ENCODE measurements at regions not wholly inside any gene's neighbourhood (a gene's known extent, or its start where the extent isn't known, plus 50 kb on each side); places are given as distances from the start of the nearest gene placed in this dataset.

GRCh38 chr17:79508291-79508716 is 102.5 kb downstream of the RBFOX3 start:
- intact Hi-C loops (cut with micrococcal nuclease): no loop called here
- no peak for DNase-seq
- no peak for ATAC-seq

- ATAC-seq: no peak
- intact Hi-C loops (cut with micrococcal nuclease): no loop called here
- no peak for DNase-seq
These were observed 103.9 kb downstream of the RBFOX3 start for GRCh38 chr17:79506955-79507354.

- DNase-seq (no peak), ATAC-seq (no peak)
- intact Hi-C loops (cut with micrococcal nuclease): no loop called here
These were observed 104.5 kb downstream of the RBFOX3 start for GRCh38 chr17:79506150-79506870.

GRCh38 chr17:79505199-79505598 is 105.7 kb downstream of the RBFOX3 start:
- intact Hi-C loops (cut with micrococcal nuclease): no loop called here
- DNase-seq (no peak), ATAC-seq (no peak)

GRCh38 chr17:79504181-79504605 is 106.7 kb downstream of the RBFOX3 start:
- intact Hi-C loops (cut with micrococcal nuclease): no loop called here
- ATAC-seq (no peak), DNase-seq (no peak)

GRCh38 chr17:79503126-79503839 is 107.6 kb downstream of the RBFOX3 start:
- DNase-seq: no peak
- no peak for ATAC-seq
- intact Hi-C loops (cut with micrococcal nuclease): no loop called here

- ATAC-seq (no peak), DNase-seq (no peak)
- intact Hi-C loops (cut with micrococcal nuclease): no loop called here
These were observed 108.9 kb downstream of the RBFOX3 start for GRCh38 chr17:79501910-79502309.

- ATAC-seq (no peak), DNase-seq (no peak)
- intact Hi-C loops (cut with micrococcal nuclease): no loop called here
These were observed 109.9 kb downstream of the RBFOX3 start for GRCh38 chr17:79500745-79501618.

GRCh38 chr17:79498854-79499253 is 112.0 kb downstream of the RBFOX3 start:
- intact Hi-C loops (cut with micrococcal nuclease): no loop called here
- DNase-seq (no peak), ATAC-seq (no peak)

- ATAC-seq (no peak), DNase-seq (no peak)
- intact Hi-C loops (cut with micrococcal nuclease): no loop called here
These were observed 113.0 kb downstream of the RBFOX3 start for GRCh38 chr17:79497777-79498348.

- DNase-seq (no peak), ATAC-seq (no peak)
- intact Hi-C loops (cut with micrococcal nuclease): no loop called here
These were observed 114.3 kb downstream of the RBFOX3 start for GRCh38 chr17:79496422-79497005.

- ATAC-seq: no peak
- intact Hi-C loops (cut with micrococcal nuclease): no loop called here
These were observed 115.2 kb downstream of the RBFOX3 start for GRCh38 chr17:79495665-79496064.

GRCh38 chr17:79491006-79491405 is 119.8 kb downstream of the RBFOX3 start:
- no peak for DNase-seq
- no peak for ATAC-seq
- intact Hi-C loops (cut with micrococcal nuclease): no loop called here

More at GRCh38 chr17:79495665-79496064, 115.2 kb downstream of the RBFOX3 start:
- no peak for DNase-seq

- intact Hi-C loops (cut with micrococcal nuclease): no loop called here
- no peak for DNase-seq
- no peak for ATAC-seq
These were observed 120.3 kb downstream of the RBFOX3 start for GRCh38 chr17:79490530-79490929.

GRCh38 chr17:79487149-79487548 is 123.7 kb downstream of the RBFOX3 start:
- intact Hi-C loops (cut with micrococcal nuclease): no loop called here
- ATAC-seq: no peak
- no peak for DNase-seq

- no peak for ATAC-seq
- intact Hi-C loops (cut with micrococcal nuclease): no loop called here
- DNase-seq: no peak
These were observed 124.9 kb downstream of the RBFOX3 start for GRCh38 chr17:79485991-79486390.

- intact Hi-C loops (cut with micrococcal nuclease): no loop called here
- no peak for DNase-seq
- ATAC-seq: no peak
These were observed 125.3 kb downstream of the RBFOX3 start for GRCh38 chr17:79485419-79485985.

GRCh38 chr17:79484600-79485418 is 126.0 kb downstream of the RBFOX3 start:
- intact Hi-C loops (cut with micrococcal nuclease): no loop called here
- ATAC-seq (no peak), DNase-seq (no peak)
